Neural cell (in vitro differentiated cells): ENCODE measurements at regions not wholly inside any gene's neighbourhood (a gene's known extent, or its start where the extent isn't known, plus 50 kb on each side); places are given as distances from the start of the nearest gene placed in this dataset.

Experiments used
- H2AFZ ChIP-seq: fragments of 200-600, 300-800 bp; sonication (generic), shearing (Covaris generic); 2 replicates; pipeline ENCODE4 v1.6.0; 2014; ENCODE audit warnings: low read depth, mild to moderate bottlenecking, antibody characterized with exemption, low read length, moderate library complexity
- H3F3A ChIP-seq: fragments of 200-600 bp; shearing (Covaris generic); 2 replicates; pipeline ENCODE4 v1.6.1; 2016; ENCODE audit warnings: mild to moderate bottlenecking, moderate library complexity, mixed read lengths, antibody characterized with exemption, low read length; ENCODE audit not compliant: insufficient read depth, poor library complexity, severe bottlenecking
- H3K27ac ChIP-seq: fragments of 200-600, 300-800 bp; sonication (generic), shearing (Covaris generic); 2 replicates; pipeline ENCODE4 v1.5.1; 2014; ENCODE audit warnings: mild to moderate bottlenecking, low read length, moderate library complexity
- H3K27me3 ChIP-seq: fragments of 300-800, 200-600 bp; sonication (generic), shearing (Covaris generic); 2 replicates; pipeline ENCODE4 v1.6.0; 2014; ENCODE audit warnings: mild to moderate bottlenecking, low read depth, low read length, moderate library complexity; ENCODE audit not compliant: insufficient read depth
- H3K36me3 ChIP-seq: fragments of 300-800, 200-600 bp; sonication (generic), shearing (Covaris generic); 2 replicates; pipeline ENCODE4 v1.5.1; 2014; ENCODE audit warnings: mild to moderate bottlenecking, antibody characterized with exemption, low read length, moderate library complexity; ENCODE audit not compliant: insufficient read depth
- H3K4me2 ChIP-seq: fragments of 300-800, 200-600 bp; sonication (generic), shearing (Covaris generic); 2 replicates; pipeline ENCODE4 v1.6.0; 2014; ENCODE audit warnings: mild to moderate bottlenecking, low read length
- H3K4me3 ChIP-seq: fragments of 300-800, 200-600 bp; sonication (generic), shearing (Covaris generic); 2 replicates; pipeline ENCODE4 v1.5.1; 2014; ENCODE audit warnings: mild to moderate bottlenecking, low read length, moderate library complexity
- H3K79me2 ChIP-seq: fragments of 200-600 bp; shearing (Covaris generic); replicated peaks from 2 replicates; pipeline ENCODE4 v1.6.0; 2014; ENCODE audit warnings: mild to moderate bottlenecking, low read length, moderate library complexity; ENCODE audit not compliant: insufficient read depth
- H3K9ac ChIP-seq: fragments of 300-800, 200-600 bp; sonication (generic), shearing (Covaris generic); 2 replicates; pipeline ENCODE4 v1.6.1; 2016; ENCODE audit warnings: mild to moderate bottlenecking, low read length, mixed read lengths
- H3K9me2 ChIP-seq: fragments of 200-600 bp; shearing (Covaris generic); 2 replicates; pipeline ENCODE4 v1.6.1; 2016; ENCODE audit warnings: mild to moderate bottlenecking, low read length, mixed read lengths; ENCODE audit not compliant: insufficient read depth
- H3K9me3 ChIP-seq: fragments of 200-600, 300-800 bp; sonication (generic), shearing (Covaris generic); 2 replicates; pipeline ENCODE4 v1.6.1; 2016; ENCODE audit warnings: mild to moderate bottlenecking, mixed run types, low read length, moderate library complexity, mixed read lengths
- H4K20me1 ChIP-seq: fragments of 200-600 bp; shearing (Covaris generic); 2 replicates; pipeline ENCODE4 v1.6.1; 2016; ENCODE audit warnings: mild to moderate bottlenecking, mixed run types; ENCODE audit not compliant: insufficient read depth
- CTCF ChIP-seq: fragments of 450-650 bp; IDR thresholded peaks from 2 replicates; pipeline ENCODE4 v1.5.1; 2014; ENCODE audit warnings: antibody characterized with exemption, mild to moderate bottlenecking, moderate library complexity; ENCODE audit not compliant: poor library complexity, severe bottlenecking
- EP300 ChIP-seq: fragments of 450-650 bp; conservative IDR thresholded peaks from 2 replicates; pipeline ENCODE4 v1.6.1; 2014; ENCODE audit warnings: antibody characterized with exemption, mild to moderate bottlenecking, moderate library complexity; ENCODE audit not compliant: poor library complexity, severe bottlenecking
- EZH2 ChIP-seq: fragments of 200-600, 300-800 bp; shearing (Covaris generic), sonication (generic); IDR thresholded peaks from 2 replicates; pipeline ENCODE4 v1.6.1; 2014; ENCODE audit warnings: antibody characterized with exemption, low read length, borderline replicate concordance, mild to moderate bottlenecking; ENCODE audit not compliant: insufficient read depth, poor library complexity, severe bottlenecking
- MXI1 ChIP-seq: fragments of 450-650 bp; conservative IDR thresholded peaks from 2 replicates; pipeline ENCODE4 v1.6.1; 2014; ENCODE audit warnings: antibody characterized with exemption, mild to moderate bottlenecking; ENCODE audit not compliant: poor library complexity, severe bottlenecking
- POLR2AphosphoS5 ChIP-seq: IDR thresholded peaks from 2 replicates; pipeline ENCODE4 v1.6.1; 2012
- RAD21 ChIP-seq: fragments of 450-650 bp; conservative IDR thresholded peaks from 2 replicates; pipeline ENCODE4 v1.6.1; 2014; ENCODE audit warnings: antibody characterized with exemption, mild to moderate bottlenecking, moderate library complexity
- REST ChIP-seq: IDR thresholded peaks from 2 replicates; pipeline ENCODE4 v1.6.1; 2012; ENCODE audit warnings: borderline replicate concordance
- SMC3 ChIP-seq: fragments of 450-650 bp; conservative IDR thresholded peaks from 2 replicates; pipeline ENCODE4 v1.6.1; 2014; ENCODE audit warnings: antibody characterized with exemption, mild to moderate bottlenecking, moderate library complexity; ENCODE audit not compliant: poor library complexity
- TAF1 ChIP-seq: IDR thresholded peaks from 2 replicates; pipeline ENCODE4 v1.6.1; 2012; ENCODE audit warnings: low read depth

GRCh38 chrX:45849261-45849862 is 648.7 kb upstream of the DIPK2B start:
- H3F3A ChIP-seq = no peaks in the 10 kb centered on the region
- H3K9me2 ChIP-seq = no peaks in the 10 kb centered on the region
- no peak overlapping the region for H3K9ac ChIP-seq
- no peaks in the 10 kb centered on the region for H3K27me3 ChIP-seq
- H3K36me3 ChIP-seq = no peaks in the 10 kb centered on the region
- peak overlapping the region; percentile 79 for H3K4me3 ChIP-seq
- H3K27ac ChIP-seq = no peak overlapping the region
- H3K4me2 ChIP-seq = peak overlapping the region; percentile 55
- TF ChIP-seq SMC3 (peak; percentile 58), CTCF (peak; percentile 60), RAD21 (peak; percentile 48), MXI1 (no peak)
- H3K79me2 ChIP-seq = no peaks in the 10 kb centered on the region
- no peaks in the 10 kb centered on the region for H3K9me3 ChIP-seq
- H2AFZ ChIP-seq = no peak overlapping the region
- no peaks in the 10 kb centered on the region for H4K20me1 ChIP-seq

GRCh38 chrX:45847961-45848360 is 647.3 kb upstream of the DIPK2B start:
- H4K20me1 ChIP-seq = no peaks in the 10 kb centered on the region
- H3K4me3 ChIP-seq = no peak overlapping the region
- no peaks in the 10 kb centered on the region for H3K79me2 ChIP-seq
- no peaks in the 10 kb centered on the region for H3F3A ChIP-seq
- TF ChIP-seq POLR2AphosphoS5 = no peak
- TF ChIP-seq RAD21 = no peak
- TF ChIP-seq MXI1 = no peak
- no peak for TF ChIP-seq EZH2
- no peak for TF ChIP-seq CTCF
- no peak for TF ChIP-seq TAF1
- no peak for TF ChIP-seq REST
- TF ChIP-seq EP300 = no peak
- no peak for TF ChIP-seq SMC3
- H3K9me3 ChIP-seq = no peaks in the 10 kb centered on the region
- no peak overlapping the region for H3K27ac ChIP-seq
- no peaks in the 10 kb centered on the region for H3K9me2 ChIP-seq
- no peak overlapping the region for H2AFZ ChIP-seq
- H3K4me2 ChIP-seq = no peak overlapping the region
- no peaks in the 10 kb centered on the region for H3K27me3 ChIP-seq
- H3K36me3 ChIP-seq = no peaks in the 10 kb centered on the region
- H3K9ac ChIP-seq = no peak overlapping the region
